MCF 10A (cell line): ENCODE measurements at regions not wholly inside any gene's neighbourhood (a gene's known extent, or its start where the extent isn't known, plus 50 kb on each side); places are given as distances from the start of the nearest gene placed in this dataset.

Source experiments
- BruUV-seq: library from RNA; stranded (reverse); fragments of 400-500 nt; replicated peaks from 2 replicates; lab custom pipeline; 2021; lab: Mats Ljungman, UMichigan
- CTCF ChIA-PET: fragments of 300-600 bp; sonication (Branson Sonifier 250); formaldehyde crosslinking; extraction: SDS; loops from one replicate; lab custom pipeline; 2021; ENCODE audit warnings: antibody characterized with exemption, inconsistent platforms; lab: Yijun Ruan, JAX
- POLR2A ChIA-PET: fragments of 300-600, 350-650 bp; sonication (Branson Sonifier 250); formaldehyde crosslinking; extraction: SDS; loops from one replicate; lab custom pipeline; 2020; ENCODE audit warnings: antibody characterized with exemption, inconsistent platforms; lab: Yijun Ruan, JAX
- DNase-seq: peaks from one replicate; pipeline ENCODE4 v3.0.0-alpha.2; 2018; ENCODE audit not compliant: unreplicated experiment
- H3K27ac Mint-ChIP-seq: one replicate; pipeline ENCODE4 v1.8.0; 2022; ENCODE audit warnings: mild to moderate bottlenecking, low read depth, mixed read lengths; ENCODE audit not compliant: unreplicated experiment
- H3K27me3 Mint-ChIP-seq: one replicate; pipeline ENCODE4 v1.8.0; 2022; ENCODE audit warnings: mixed read lengths; ENCODE audit not compliant: insufficient read depth, unreplicated experiment
- H3K36me3 Mint-ChIP-seq: one replicate; pipeline ENCODE4 v1.8.0; 2022; ENCODE audit warnings: mild to moderate bottlenecking, moderate library complexity, mixed read lengths; ENCODE audit not compliant: insufficient read depth, unreplicated experiment
- H3K4me1 Mint-ChIP-seq: one replicate; pipeline ENCODE4 v1.8.0; 2022; ENCODE audit warnings: mixed read lengths; ENCODE audit not compliant: insufficient read depth, unreplicated experiment
- H3K4me3 Mint-ChIP-seq: one replicate; pipeline ENCODE4 v1.8.0; 2022; ENCODE audit warnings: mild to moderate bottlenecking, moderate library complexity, mixed read lengths; ENCODE audit not compliant: unreplicated experiment
- H3K9me3 Mint-ChIP-seq: one replicate; pipeline ENCODE4 v1.8.0; 2022; ENCODE audit warnings: mixed read lengths; ENCODE audit not compliant: unreplicated experiment
- intact Hi-C: fragments of 100-400 bp; cut with micrococcal nuclease; formaldehyde crosslinking; loops from 2 replicates; pipeline ENCODE4 v1.14.1; 2022
- TF ChIP-seq, protein P1 (sequence below): fragments of 200-600 bp; IDR thresholded peaks from one replicate; pipeline ENCODE4 v1.8.0; 2022; ENCODE audit warnings: antibody characterized with exemption, mild to moderate bottlenecking; ENCODE audit not compliant: unreplicated experiment

DNA sequence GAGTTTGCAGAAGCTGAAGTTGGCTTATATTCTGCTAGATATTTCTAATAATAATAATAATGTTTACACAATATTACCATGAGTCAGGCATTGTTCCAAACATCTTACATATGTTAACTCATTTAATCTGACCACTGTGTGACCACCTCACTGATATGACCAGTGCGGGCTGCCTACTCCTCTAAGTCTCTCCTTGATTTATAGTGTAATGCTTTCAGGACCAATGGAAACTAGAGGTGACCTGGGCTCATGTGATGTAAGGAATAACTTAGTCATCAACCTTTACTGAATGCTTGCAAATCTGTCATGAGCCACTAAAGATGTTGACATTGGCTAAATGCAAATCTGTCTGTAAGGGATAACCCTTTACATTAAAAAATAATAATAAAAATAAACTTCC lies 51.1 kb upstream of the GPR6 start:
- ChIA-PET POLR2A (no interaction called here), CTCF (no interaction called here)
- no peak for DNase-seq
- Mint-ChIP-seq H3K9me3 (no peaks in the 10 kb centered on the region), H3K36me3 (no peaks in the 10 kb centered on the region), H3K27ac (no peak overlapping the region), H3K4me3 (no peak overlapping the region), H3K4me1 (peaks cover 6% of the 10 kb centered on the region), H3K27me3 (peaks cover 17% of the 10 kb centered on the region)
- TF ChIP-seq, protein P1, sequence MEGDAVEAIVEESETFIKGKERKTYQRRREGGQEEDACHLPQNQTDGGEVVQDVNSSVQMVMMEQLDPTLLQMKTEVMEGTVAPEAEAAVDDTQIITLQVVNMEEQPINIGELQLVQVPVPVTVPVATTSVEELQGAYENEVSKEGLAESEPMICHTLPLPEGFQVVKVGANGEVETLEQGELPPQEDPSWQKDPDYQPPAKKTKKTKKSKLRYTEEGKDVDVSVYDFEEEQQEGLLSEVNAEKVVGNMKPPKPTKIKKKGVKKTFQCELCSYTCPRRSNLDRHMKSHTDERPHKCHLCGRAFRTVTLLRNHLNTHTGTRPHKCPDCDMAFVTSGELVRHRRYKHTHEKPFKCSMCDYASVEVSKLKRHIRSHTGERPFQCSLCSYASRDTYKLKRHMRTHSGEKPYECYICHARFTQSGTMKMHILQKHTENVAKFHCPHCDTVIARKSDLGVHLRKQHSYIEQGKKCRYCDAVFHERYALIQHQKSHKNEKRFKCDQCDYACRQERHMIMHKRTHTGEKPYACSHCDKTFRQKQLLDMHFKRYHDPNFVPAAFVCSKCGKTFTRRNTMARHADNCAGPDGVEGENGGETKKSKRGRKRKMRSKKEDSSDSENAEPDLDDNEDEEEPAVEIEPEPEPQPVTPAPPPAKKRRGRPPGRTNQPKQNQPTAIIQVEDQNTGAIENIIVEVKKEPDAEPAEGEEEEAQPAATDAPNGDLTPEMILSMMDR: no peak
- BruUV-seq: no TSS peak
- intact Hi-C loops: no loop called here
